ENCODE measurements at regions not wholly inside any gene's neighbourhood (a gene's known extent, or its start where the extent isn't known, plus 50 kb on each side); places are given as distances from the start of the nearest gene placed in this dataset.
A peak's percentile ranks its signal among the peaks of the same experiment; 100 is the strongest.
"Not testable (repeated sequence)": the region's sequence is repeated elsewhere in the genome, so short reads cannot be mapped to it uniquely, and the experiment has no call there.

DNA sequence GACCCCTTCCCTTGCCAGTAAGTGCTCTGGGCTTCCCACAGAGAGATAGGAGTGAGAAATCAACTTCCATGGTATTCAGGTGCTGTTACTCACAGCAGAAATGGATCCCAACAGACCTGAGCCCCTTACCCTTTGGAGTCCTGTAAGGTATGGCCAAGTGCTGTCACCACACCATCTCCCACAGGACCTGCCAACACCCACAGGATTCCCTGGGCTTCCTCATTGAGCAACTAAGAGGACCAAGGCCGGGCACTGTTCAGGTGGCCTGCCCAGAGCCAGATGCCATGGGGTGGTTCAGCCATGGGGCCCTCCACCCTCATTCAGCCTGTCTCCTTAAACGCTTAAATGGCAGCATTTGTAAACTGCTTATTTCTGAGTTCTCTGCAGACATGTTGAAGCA lies 166.2 kb downstream of the TRIM43 start:
- DNase-seq (ENCODE audit: low read depth): no peak
- TF ChIP-seq, protein P1, sequence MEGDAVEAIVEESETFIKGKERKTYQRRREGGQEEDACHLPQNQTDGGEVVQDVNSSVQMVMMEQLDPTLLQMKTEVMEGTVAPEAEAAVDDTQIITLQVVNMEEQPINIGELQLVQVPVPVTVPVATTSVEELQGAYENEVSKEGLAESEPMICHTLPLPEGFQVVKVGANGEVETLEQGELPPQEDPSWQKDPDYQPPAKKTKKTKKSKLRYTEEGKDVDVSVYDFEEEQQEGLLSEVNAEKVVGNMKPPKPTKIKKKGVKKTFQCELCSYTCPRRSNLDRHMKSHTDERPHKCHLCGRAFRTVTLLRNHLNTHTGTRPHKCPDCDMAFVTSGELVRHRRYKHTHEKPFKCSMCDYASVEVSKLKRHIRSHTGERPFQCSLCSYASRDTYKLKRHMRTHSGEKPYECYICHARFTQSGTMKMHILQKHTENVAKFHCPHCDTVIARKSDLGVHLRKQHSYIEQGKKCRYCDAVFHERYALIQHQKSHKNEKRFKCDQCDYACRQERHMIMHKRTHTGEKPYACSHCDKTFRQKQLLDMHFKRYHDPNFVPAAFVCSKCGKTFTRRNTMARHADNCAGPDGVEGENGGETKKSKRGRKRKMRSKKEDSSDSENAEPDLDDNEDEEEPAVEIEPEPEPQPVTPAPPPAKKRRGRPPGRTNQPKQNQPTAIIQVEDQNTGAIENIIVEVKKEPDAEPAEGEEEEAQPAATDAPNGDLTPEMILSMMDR (conservative IDR thresholded peaks at IDR 0.05; ENCODE audit: low read depth, low read length): no peak
- no peak overlapping the region for H3K4me3 ChIP-seq (ENCODE audit: low read depth, low read length)

DNA sequence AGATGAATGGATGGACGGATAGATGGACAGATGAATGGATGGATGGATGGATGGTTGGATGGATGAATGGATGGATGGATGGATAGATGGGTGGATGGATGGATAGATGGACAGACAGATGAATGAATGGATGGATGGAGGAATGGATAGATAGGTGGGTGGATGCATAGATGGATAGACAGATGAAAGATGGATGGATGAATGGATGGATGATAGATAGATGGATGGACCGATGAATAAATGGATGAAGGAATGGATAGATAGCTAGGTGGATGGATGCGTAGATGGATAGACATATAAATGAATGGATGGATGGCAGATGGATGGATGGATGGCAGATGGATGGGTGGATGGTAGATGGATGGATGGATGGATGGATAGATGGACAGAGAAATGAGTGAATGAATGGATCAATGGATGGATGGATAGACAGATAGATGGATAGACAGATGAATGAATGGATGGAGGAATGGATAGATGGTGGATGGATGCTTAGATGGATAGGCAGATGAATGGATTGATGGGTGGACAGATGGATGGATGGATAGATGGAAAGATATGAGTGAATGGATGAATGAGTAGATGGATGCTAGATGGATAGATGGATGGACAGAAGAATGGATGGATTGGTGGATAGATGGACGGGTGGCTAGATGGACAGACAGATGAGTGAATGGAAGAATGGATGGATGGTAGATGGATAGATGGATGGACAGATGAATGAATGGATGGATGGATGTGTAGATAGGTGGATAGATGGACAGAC lies 167.9 kb downstream of the TRIM43 start:
- no peak overlapping the region for H3K4me3 ChIP-seq (ENCODE audit: low read depth, low read length)
- TF ChIP-seq, protein P1 (conservative IDR thresholded peaks at IDR 0.05; ENCODE audit: low read depth, low read length): no peak
- no peak for DNase-seq (ENCODE audit: low read depth)

DNA sequence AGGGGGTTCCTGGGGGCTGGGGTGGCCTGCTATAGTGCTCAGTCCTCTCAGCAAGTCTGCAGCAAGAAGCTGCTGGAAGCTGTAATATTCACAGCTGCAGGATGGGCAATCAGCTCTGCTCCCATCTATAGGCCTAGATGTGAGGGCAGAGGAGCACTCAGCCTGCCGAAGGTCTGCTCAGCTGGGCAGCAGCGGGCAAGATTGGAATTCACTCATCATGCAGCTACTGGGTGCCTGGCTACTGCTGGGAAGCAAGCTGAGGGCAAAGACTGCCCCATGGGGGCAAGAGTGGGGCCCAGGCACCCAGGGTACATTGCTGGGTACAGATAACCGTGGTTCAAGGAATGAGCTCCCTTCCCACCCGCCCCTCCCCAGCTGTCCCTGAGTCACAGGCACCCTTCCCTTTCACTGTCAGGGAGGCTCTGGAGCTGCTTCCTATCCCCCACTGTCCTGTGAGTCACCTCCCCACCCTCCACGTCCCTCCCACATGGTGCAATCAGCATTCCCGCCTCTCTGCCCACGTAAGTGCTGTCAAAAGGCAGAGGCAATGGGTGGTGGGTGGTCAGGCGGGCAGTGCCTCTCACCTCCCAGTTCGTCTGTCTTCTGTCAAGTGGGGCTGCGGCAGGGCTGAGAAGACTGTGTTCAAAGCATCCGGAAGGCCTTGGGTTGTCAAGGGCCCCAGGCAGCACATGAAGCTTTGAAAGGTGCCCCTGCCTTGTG lies 169.2 kb downstream of the TRIM43 start:
- no peak overlapping the region for H3K4me3 ChIP-seq (ENCODE audit: low read depth, low read length)
- TF ChIP-seq, protein P1 (conservative IDR thresholded peaks at IDR 0.05; ENCODE audit: low read depth, low read length): no peak
- DNase-seq (ENCODE audit: low read depth): peak; percentile 73

DNA sequence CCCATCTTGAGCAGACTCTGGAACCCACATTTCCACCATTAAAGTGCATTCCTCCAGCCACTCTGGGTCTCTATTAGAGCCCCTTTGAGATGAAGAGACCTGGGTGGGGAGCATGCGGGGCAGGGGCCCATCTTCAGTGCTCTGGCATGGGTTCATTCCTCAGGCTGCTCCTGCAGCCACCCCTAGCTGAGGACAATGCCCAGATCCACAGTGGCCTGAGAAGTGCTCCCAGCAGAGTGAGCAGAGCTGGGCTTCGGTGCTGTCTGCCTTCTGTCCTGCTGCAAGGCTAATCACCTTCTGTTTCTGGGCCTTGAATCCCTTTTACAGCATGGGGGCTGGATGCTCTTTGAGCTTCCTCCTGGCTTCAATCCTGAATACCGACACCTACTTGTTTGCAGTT lies 169.8 kb downstream of the TRIM43 start:
- no peak overlapping the region for H3K4me3 ChIP-seq (ENCODE audit: low read depth, low read length)
- no peak for DNase-seq (ENCODE audit: low read depth)
- TF ChIP-seq, protein P1 (conservative IDR thresholded peaks at IDR 0.05; ENCODE audit: low read depth, low read length): no peak

DNA sequence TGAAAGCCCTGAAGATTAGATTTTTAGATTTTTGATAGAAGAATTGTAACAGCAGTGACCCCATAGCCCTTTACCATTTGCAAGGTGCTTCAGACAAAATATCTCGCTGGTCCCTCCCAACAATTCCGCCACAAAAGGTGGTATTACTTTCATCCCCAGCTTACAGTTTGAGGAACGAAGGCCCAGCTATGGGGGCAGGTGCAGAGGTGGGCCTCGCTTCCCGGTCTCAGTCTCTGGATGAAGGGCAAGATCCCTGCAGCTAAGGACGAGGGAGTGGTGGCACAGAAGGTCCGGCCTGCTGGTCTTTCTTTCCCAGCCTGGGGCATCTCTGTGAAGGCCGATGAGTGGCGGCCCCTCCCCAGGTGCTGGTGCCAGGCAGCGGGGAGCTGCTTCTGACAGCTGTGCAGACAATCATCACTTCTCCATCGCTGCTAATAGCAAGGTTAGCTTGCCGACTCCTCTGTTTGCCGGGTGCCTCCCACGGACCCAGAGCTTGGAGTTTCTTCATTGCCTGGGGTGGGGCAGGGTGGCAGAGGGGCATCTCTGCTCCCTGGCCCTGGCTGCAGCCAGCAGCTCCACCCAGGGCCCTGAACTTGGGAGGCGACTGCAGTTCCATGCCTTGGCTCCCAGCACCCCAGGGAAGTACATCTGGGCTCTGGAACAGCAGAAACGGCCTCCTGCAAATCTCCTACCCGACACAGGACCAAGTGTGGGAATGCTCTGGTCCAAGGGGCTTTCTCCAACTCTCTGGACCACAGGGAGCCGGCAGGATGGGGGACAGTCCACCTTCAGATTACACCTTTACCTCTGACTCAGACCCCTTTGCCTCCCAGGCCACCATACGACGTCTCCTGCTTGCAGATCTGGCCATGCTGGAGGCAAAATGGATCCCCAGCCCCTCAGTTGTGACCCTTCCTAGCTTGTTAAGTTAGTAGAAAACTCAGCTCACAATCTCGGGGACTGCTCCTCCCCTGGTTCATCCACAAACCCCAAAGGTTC lies 170.5 kb downstream of the TRIM43 start:
- DNase-seq (ENCODE audit: low read depth); H3K4me3 ChIP-seq (ENCODE audit: low read depth, low read length): not testable (repeated sequence)

DNA sequence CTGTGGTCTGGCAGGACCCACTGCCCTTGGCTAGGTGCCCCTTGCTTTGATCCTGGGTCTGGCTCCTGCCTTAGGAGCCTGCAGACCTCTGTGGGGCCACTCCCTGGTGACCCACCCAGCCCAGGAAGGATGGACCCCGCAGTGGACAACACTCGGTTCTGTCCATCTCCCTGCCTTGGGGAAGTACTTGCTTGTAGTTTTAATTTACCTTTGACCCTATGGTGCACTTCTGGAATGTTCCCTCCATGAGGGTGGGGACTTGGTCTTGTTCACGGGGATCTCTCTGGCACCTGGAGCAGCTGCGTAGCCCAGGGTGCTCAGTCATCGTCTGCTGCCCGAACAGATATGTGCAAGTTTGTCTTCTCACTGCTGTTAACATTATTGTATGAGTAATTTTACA lies 171.3 kb downstream of the TRIM43 start:
- DNase-seq (ENCODE audit: low read depth); H3K4me3 ChIP-seq (ENCODE audit: low read depth, low read length): not testable (repeated sequence)

DNA sequence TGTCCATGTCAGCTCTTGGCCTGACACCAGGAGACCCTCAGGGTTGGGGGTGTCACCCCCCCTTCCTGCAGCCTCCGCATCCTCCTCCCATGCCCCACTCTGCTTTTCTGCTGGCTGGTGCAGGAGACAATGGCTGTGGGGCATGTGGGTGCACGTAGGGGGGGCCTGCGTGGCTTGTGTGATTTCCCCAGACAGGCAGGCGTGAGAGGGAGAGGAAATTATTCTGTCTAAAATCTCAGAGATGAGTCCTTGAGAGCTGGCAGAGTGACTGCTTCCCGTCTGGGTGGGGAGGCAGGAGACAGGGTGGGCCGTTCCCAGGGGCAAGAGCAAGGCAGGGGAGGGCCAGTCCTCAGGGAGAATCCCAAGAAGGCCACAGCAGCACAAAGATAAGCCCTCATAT lies 173.2 kb downstream of the TRIM43 start:
- DNase-seq (ENCODE audit: low read depth); H3K4me3 ChIP-seq (ENCODE audit: low read depth, low read length): not testable (repeated sequence)

DNA sequence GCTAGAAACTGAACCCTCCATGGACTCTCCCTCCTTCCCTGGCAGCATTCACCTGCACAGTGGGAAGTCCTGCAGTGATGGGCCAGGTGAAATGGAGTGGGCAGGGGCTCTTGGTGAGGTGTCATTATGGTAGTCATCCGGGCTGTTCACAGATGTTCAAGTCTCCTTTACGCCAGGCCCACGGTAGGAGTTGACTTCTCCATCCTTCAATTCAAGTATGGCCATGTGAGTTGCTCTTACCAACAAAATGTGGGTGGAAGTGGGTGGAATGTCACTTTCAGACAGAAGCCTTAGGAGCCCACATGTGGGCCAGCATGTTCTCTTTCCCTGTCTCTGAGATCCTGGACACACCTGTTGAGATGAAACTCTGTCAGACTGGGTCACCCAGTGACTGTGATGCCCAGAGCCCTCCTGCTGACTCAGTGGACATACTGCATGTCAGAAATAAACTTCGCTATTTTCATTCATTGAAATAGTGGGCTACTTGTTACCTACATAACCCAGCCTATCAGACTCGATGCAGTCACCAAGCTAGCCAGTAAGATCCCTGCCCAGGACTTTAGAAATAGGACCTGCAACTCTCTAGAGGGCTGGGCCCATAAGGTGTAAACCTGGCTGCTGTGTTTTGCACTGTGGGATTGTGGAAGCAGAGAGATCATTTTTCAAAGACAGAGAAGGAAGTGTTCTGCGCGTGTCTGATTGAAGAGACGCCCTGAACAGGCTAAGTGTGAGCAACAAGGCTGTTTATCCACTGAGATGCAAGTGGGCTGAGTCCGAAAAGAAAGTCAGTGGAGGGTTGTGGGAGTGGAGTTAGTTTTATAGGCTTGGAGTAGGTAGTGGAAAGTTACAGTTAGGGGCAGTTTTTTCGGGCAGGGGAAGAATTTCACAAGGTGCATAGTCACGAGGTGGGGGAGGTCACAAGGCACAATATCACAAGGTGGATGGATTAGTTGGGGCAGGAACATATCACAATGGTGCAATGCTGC lies 174.4 kb downstream of the TRIM43 start:
- DNase-seq (ENCODE audit: low read depth): not testable (repeated sequence)

DNA sequence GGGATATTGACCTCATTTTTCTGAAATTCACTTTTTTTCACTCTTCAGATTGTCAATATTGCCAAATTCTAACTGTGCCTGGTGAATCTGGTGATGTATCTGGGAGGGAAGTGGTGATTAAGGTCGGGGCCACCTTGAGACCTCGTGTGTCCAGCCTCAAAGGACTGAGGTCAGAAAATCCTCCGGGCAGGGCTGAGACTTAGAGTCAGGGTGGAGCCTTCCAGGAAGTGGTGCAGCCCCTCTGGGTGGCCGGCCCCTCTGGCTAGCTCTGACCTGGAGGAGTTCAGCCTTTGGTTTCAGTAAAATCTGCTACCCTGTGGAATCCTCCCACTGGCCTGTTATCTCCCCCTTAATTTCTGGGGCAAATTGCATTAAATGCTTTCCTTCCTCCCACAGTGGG lies 175.7 kb downstream of the TRIM43 start:
- not testable (repeated sequence) for H3K4me3 ChIP-seq (ENCODE audit: low read depth, low read length); DNase-seq (ENCODE audit: low read depth)

More for the DNA sequence above, 174.4 kb downstream of the TRIM43 start:
- H3K4me3 ChIP-seq (ENCODE audit: low read depth, low read length): not testable (repeated sequence)

DNA sequence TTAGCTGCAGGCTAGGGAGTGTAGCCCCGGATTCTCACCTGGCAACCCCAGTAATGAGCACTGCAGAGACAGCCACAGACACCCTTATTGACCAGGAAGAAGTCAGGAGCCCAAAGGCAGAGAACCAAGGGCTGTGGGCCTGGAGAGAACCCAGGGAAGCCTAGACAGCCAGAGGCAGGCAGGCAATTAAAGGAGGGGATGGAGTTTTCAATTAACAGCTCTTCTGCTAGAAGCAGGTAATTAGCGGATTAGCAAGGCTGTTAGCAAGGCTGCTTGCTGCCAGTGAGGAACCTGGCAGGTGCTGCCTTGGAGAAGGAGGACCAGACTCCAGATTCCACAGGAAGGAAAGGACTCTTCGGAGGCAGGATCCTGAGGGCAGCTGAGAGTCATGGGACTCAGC lies 176.1 kb downstream of the TRIM43 start:
- not testable (repeated sequence) for DNase-seq (ENCODE audit: low read depth); H3K4me3 ChIP-seq (ENCODE audit: low read depth, low read length)

DNA sequence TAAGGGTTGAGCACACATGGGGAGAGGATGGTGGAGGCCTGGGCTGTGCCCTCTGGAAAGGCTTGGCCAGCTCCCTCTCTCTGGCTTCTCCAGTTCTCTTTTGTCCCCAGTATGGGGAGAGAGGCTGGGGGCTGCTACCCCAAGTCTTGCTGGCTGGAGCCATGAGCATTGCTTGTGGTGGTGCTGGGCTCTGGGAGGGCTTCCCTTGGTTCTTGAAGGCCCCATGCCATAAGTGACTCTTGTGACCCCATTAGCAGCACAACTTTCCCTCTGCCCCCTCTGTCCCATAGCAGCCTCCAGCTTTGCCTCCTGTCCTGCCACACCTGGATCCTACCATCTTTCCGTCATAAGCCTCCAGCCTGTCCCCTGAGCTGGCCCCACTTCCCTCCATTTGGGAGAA lies 177.5 kb downstream of the TRIM43 start:
- not testable (repeated sequence) for H3K4me3 ChIP-seq (ENCODE audit: low read depth, low read length); DNase-seq (ENCODE audit: low read depth)

DNA sequence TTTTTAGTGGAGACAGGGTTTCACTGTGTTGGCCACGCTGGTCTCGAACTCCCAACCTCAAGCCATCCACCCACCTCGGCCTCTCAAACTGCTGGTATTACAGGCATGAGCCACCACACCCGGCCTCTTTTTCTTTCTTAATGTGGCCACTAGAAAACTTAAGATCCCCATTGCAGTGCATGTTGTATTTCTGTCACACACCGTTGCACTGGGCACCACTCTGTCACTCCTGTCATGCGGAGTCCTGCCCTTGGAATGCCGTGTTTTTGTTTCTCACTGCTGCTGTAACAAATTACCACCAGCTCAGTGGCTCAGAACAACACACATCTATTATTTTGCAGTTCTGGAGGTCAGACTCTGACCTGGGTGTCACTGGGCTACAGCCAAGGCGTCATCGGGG lies 178.9 kb downstream of the TRIM43 start:
- DNase-seq (ENCODE audit: low read depth); H3K4me3 ChIP-seq (ENCODE audit: low read depth, low read length): not testable (repeated sequence)
